MCF 10A (cell line): ENCODE measurements at regions not wholly inside any gene's neighbourhood (a gene's known extent, or its start where the extent isn't known, plus 50 kb on each side); places are given as distances from the start of the nearest gene placed in this dataset.

Experiments used
- BruUV-seq: library from RNA; stranded (reverse); fragments of 400-500 nt; replicated peaks from 2 replicates; lab custom pipeline; 2021; lab: Mats Ljungman, UMichigan
- CTCF ChIA-PET: fragments of 300-600 bp; sonication (Branson Sonifier 250); formaldehyde crosslinking; extraction: SDS; loops from one replicate; lab custom pipeline; 2021; ENCODE audit warnings: antibody characterized with exemption, inconsistent platforms; lab: Yijun Ruan, JAX
- POLR2A ChIA-PET: fragments of 300-600, 350-650 bp; sonication (Branson Sonifier 250); formaldehyde crosslinking; extraction: SDS; loops from one replicate; lab custom pipeline; 2020; ENCODE audit warnings: antibody characterized with exemption, inconsistent platforms; lab: Yijun Ruan, JAX
- DNase-seq: peaks from one replicate; pipeline ENCODE4 v3.0.0-alpha.2; 2018; ENCODE audit not compliant: unreplicated experiment
- H3K27ac Mint-ChIP-seq: one replicate; pipeline ENCODE4 v1.8.0; 2022; ENCODE audit warnings: mild to moderate bottlenecking, low read depth, mixed read lengths; ENCODE audit not compliant: unreplicated experiment
- H3K27me3 Mint-ChIP-seq: one replicate; pipeline ENCODE4 v1.8.0; 2022; ENCODE audit warnings: mixed read lengths; ENCODE audit not compliant: insufficient read depth, unreplicated experiment
- H3K36me3 Mint-ChIP-seq: one replicate; pipeline ENCODE4 v1.8.0; 2022; ENCODE audit warnings: mild to moderate bottlenecking, moderate library complexity, mixed read lengths; ENCODE audit not compliant: insufficient read depth, unreplicated experiment
- H3K4me1 Mint-ChIP-seq: one replicate; pipeline ENCODE4 v1.8.0; 2022; ENCODE audit warnings: mixed read lengths; ENCODE audit not compliant: insufficient read depth, unreplicated experiment
- H3K4me3 Mint-ChIP-seq: one replicate; pipeline ENCODE4 v1.8.0; 2022; ENCODE audit warnings: mild to moderate bottlenecking, moderate library complexity, mixed read lengths; ENCODE audit not compliant: unreplicated experiment
- H3K9me3 Mint-ChIP-seq: one replicate; pipeline ENCODE4 v1.8.0; 2022; ENCODE audit warnings: mixed read lengths; ENCODE audit not compliant: unreplicated experiment
- intact Hi-C: fragments of 100-400 bp; cut with micrococcal nuclease; formaldehyde crosslinking; loops from 2 replicates; pipeline ENCODE4 v1.14.1; 2022
- TF ChIP-seq, protein P1 (sequence below): fragments of 200-600 bp; IDR thresholded peaks from one replicate; pipeline ENCODE4 v1.8.0; 2022; ENCODE audit warnings: antibody characterized with exemption, mild to moderate bottlenecking; ENCODE audit not compliant: unreplicated experiment

DNA sequence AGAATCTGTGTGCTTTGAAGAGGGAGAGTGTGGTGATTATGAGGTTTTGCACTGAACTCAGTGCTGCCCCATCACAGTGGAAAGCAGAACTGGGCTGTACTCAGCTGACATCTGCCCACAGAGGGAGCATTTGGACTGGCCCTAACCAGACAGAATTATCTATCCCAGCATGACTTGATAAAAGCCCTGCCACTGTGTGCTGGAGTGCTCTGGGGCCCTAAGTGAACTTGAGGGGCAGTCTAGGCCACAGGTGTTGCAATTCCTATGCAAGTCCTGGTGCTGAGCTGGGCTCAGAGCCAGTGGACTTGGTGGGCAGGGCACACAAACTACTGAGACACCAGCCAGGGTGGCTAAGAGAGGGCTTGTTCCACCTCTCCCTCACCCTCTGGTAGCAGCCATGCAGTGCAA, 269.2 kb upstream of the CTNNB1 start:
- no peaks in the 10 kb centered on the region for H3K36me3 Mint-ChIP-seq
- no peak overlapping the region for H3K4me3 Mint-ChIP-seq
- DNase-seq, result peak; percentile 61
- no peaks in the 10 kb centered on the region for H3K27me3 Mint-ChIP-seq
- BruUV-seq, result no TSS peak
- H3K9me3 Mint-ChIP-seq, result no peaks in the 10 kb centered on the region
- intact Hi-C loops, result loop anchor here (5.0 kb wide), 1 partner anchor 272 kb away; no protein-coding TSS in a partner anchor
- TF ChIP-seq, protein P1, sequence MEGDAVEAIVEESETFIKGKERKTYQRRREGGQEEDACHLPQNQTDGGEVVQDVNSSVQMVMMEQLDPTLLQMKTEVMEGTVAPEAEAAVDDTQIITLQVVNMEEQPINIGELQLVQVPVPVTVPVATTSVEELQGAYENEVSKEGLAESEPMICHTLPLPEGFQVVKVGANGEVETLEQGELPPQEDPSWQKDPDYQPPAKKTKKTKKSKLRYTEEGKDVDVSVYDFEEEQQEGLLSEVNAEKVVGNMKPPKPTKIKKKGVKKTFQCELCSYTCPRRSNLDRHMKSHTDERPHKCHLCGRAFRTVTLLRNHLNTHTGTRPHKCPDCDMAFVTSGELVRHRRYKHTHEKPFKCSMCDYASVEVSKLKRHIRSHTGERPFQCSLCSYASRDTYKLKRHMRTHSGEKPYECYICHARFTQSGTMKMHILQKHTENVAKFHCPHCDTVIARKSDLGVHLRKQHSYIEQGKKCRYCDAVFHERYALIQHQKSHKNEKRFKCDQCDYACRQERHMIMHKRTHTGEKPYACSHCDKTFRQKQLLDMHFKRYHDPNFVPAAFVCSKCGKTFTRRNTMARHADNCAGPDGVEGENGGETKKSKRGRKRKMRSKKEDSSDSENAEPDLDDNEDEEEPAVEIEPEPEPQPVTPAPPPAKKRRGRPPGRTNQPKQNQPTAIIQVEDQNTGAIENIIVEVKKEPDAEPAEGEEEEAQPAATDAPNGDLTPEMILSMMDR, result peak; percentile 17
- peaks cover 18% of the 10 kb centered on the region for H3K4me1 Mint-ChIP-seq
- ChIA-PET POLR2A (no interaction called here), CTCF (interaction anchor here (1.1 kb wide), 1 partner anchor 9 kb away, joined by 3 read pairs; no protein-coding TSS in a partner anchor)
- peak overlapping the region; percentile 53 for H3K27ac Mint-ChIP-seq

DNA sequence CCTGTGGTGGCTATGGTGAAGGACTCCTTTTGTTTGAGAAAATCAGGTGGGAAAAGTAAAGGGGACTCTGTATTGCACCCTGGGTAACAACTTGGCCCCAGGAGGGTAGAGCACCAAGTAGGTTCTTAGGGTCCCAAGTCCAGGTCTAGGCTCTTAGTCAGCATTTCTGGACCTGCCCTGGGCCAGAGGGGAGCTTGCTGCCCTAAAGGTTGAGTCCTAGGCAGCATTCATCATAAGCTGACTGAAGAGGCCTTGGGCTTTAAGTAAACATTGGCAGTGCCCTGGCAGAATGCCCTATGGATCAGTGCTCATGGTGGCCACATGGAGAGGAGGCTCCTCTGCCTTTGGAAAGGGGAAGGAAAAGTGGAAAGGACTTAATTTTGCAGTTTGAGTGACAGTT, 268.5 kb upstream of the CTNNB1 start:
- peak overlapping the region; percentile 53 for H3K27ac Mint-ChIP-seq
- H3K9me3 Mint-ChIP-seq, result no peaks in the 10 kb centered on the region
- no peaks in the 10 kb centered on the region for H3K36me3 Mint-ChIP-seq
- TF ChIP-seq, protein P1, result no peak
- CTCF ChIA-PET, result interaction anchor here (1.1 kb wide), 1 partner anchor 10 kb away, joined by 3 read pairs; no protein-coding TSS in a partner anchor
- peak; percentile 35 for DNase-seq
- H3K27me3 Mint-ChIP-seq, result no peaks in the 10 kb centered on the region
- intact Hi-C loops, result loop anchor here (5.0 kb wide), 1 partner anchor 272 kb away; no protein-coding TSS in a partner anchor
- no peak overlapping the region for H3K4me3 Mint-ChIP-seq
- POLR2A ChIA-PET, result no interaction called here
- peaks cover 18% of the 10 kb centered on the region for H3K4me1 Mint-ChIP-seq
- no TSS peak for BruUV-seq

DNA sequence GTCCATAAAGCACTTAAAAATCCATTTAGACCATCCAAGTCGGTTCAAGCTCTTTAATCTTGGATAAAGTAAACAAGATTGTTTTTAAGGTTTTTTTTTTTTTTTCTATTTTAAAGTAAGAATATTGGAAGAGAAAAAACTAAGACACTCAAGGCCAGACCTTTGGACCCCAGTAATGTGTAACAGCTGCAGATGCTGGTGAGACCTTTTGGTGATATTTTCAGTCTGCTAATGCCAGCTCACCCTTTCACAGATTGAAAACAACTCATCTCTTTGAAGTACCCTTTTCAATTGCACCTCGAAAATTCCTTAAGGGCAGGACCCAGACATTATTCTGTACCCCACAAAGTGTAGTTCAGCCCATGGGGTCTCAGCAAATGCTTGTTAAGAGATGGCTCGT, 260.7 kb upstream of the CTNNB1 start:
- Mint-ChIP-seq H3K4me1 (peaks cover 30% of the 10 kb centered on the region), H3K9me3 (no peaks in the 10 kb centered on the region), H3K27me3 (no peaks in the 10 kb centered on the region), H3K27ac (peak overlapping the region; percentile 82), H3K4me3 (no peak overlapping the region), H3K36me3 (no peaks in the 10 kb centered on the region)
- intact Hi-C loops, result no loop called here
- TF ChIP-seq, protein P1, result no peak
- DNase-seq, result no peak
- ChIA-PET POLR2A (no interaction called here), CTCF (interaction anchor here (0.6 to 0.7 kb wide), 3 partner anchors 172 to 928 kb away, joined by 3 to 4 read pairs (median 4); no protein-coding TSS in a partner anchor)
- BruUV-seq, result no TSS peak

DNA sequence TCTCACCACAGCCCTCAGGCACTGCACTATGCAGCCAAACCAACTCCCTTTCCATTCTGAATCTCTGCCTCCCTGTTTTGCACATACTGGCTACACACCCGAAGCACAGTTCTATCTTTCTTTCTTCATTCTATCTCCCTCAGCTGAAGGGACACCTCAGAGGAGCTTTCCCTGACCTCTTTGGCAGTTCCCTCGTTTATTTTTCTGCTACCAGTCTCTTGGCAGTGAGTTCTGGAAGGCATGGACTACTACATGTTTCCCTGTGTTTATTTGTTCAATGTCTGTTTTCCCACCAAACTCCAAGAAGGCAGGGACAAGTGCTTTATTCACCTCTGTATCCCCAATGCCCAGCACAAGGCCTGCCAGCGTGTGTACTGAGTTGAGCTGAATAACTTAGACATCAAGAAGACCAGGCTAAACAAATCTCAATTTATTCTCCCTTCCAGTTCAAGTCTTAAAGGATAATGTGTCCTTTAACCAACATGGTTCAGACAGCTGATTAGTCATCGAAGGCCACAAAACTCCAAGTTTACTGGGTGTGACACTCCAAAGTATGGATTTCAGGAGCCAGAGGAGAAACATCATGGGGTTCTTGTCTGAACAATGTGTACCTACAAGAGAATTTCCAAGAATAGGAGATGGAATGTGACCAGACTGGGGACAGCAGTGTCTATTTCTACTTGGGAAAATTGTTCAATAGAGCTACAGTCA, 260.1 kb upstream of the CTNNB1 start:
- peak; percentile 22 for DNase-seq
- TF ChIP-seq, protein P1, result no peak
- POLR2A ChIA-PET, result no interaction called here
- peak overlapping the region; percentile 82 for H3K27ac Mint-ChIP-seq
- CTCF ChIA-PET, result interaction anchor here (0.6 kb wide), 2 partner anchors 42 to 172 kb away, joined by 3 read pairs; no protein-coding TSS in a partner anchor
- peaks cover 30% of the 10 kb centered on the region for H3K4me1 Mint-ChIP-seq
- BruUV-seq, result no TSS peak
- H3K9me3 Mint-ChIP-seq, result no peaks in the 10 kb centered on the region
- intact Hi-C loops, result no loop called here
- H3K4me3 Mint-ChIP-seq, result no peak overlapping the region
- no peaks in the 10 kb centered on the region for H3K36me3 Mint-ChIP-seq
- H3K27me3 Mint-ChIP-seq, result no peaks in the 10 kb centered on the region
